Spleen (tissue), 7 donors: ENCODE measurements at regions not wholly inside any gene's neighbourhood (a gene's known extent, or its start where the extent isn't known, plus 50 kb on each side); places are given as distances from the start of the nearest gene placed in this dataset.

Source experiments
- POLR2AphosphoS5 ChIP-seq, 3 donors: sonication (generic); formaldehyde crosslinking; IDR thresholded peaks; one replicate each; pipeline ENCODE4 v1.5.1; 2017; ENCODE audit warnings: antibody characterized with exemption in 3 of 3
- TF ChIP-seq, protein P1 (sequence below), 11 experiments: fragments of 200-600 bp in 7 of 11; fragments of 450-650 bp in 4 of 11; sonication (generic) in 4 of 11; IDR thresholded peaks in 8 of 11; conservative IDR thresholded peaks in 3 of 11; 1 replicate in 7 of 11; 2 replicates in 4 of 11; pipeline versions ENCODE4 v1.4.0 to v1.8.0; 2016 to 2021; ENCODE audit warnings: antibody characterized with exemption in 11 of 11, inconsistent platforms in 4 of 11, mild to moderate bottlenecking in 1 of 11
- donor health status: DM: no; HTN: no; CAD: no; lungs with moderate emphysema.
- donor health status: DM: no; HTN: no; CAD: no.
- donor health status: DM: no; HTN: no; CAD: no.

DNA sequence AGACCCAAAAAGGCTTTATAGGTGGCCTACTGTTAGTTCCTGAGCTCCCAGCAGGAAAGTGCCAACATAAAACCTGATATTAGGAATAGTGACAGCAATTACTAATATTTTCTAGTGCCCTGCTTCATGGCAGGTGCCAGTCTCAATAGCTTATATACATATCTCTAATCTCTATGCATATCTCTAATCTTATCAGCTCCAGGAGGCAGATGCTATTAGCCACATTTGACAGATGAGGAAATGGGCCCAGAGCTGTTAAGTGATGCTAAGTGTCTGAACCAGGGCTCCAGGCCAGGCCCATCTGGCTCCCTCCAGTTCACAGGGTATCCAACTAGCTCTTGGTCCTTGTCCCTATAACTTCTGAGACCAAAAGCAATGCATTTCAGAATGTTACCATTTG lies 142.5 kb downstream of the CHIC2 start:
- TF ChIP-seq, protein P1, sequence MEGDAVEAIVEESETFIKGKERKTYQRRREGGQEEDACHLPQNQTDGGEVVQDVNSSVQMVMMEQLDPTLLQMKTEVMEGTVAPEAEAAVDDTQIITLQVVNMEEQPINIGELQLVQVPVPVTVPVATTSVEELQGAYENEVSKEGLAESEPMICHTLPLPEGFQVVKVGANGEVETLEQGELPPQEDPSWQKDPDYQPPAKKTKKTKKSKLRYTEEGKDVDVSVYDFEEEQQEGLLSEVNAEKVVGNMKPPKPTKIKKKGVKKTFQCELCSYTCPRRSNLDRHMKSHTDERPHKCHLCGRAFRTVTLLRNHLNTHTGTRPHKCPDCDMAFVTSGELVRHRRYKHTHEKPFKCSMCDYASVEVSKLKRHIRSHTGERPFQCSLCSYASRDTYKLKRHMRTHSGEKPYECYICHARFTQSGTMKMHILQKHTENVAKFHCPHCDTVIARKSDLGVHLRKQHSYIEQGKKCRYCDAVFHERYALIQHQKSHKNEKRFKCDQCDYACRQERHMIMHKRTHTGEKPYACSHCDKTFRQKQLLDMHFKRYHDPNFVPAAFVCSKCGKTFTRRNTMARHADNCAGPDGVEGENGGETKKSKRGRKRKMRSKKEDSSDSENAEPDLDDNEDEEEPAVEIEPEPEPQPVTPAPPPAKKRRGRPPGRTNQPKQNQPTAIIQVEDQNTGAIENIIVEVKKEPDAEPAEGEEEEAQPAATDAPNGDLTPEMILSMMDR (IDR thresholded peaks at IDR 0.05 in 8 of 11, conservative IDR thresholded peaks at IDR 0.05 in 3 of 11) = no peak
- TF ChIP-seq POLR2AphosphoS5 (IDR thresholded peaks at IDR 0.05) = no peak
